IMR-90 (cell line): ENCODE measurements at regions not wholly inside any gene's neighbourhood (a gene's known extent, or its start where the extent isn't known, plus 50 kb on each side); places are given as distances from the start of the nearest gene placed in this dataset.

Experiments used
- ATAC-seq: fragments of 200-7000 bp; cut with Tn5 transposase; 2 replicates; pipeline ENCODE4 v1.9.1; 2020; ENCODE audit warnings: low read depth, mild to moderate bottlenecking, moderate library complexity
- BruUV-seq: library from RNA; stranded (reverse); fragments of 400-500 nt; replicated peaks from 2 replicates; lab custom pipeline; 2021; lab: Mats Ljungman, UMichigan
- CTCF ChIA-PET: fragments of 300-600 bp; formaldehyde crosslinking; extraction: SDS; loops from one replicate; lab custom pipeline; 2021; ENCODE audit warnings: antibody characterized with exemption; lab: Yijun Ruan, JAX
- POLR2A ChIA-PET: fragments of 300-600 bp; sonication (Branson Sonifier 250); formaldehyde crosslinking; loops from one replicate; lab custom pipeline; 2022; ENCODE audit warnings: antibody characterized with exemption; ENCODE audit not compliant: unreplicated experiment; lab: Charles Lee
- DNase-seq: peaks from one replicate; pipeline ENCODE4 v3.0.0; 2013
- H2AFZ ChIP-seq: replicated peaks from 2 replicates; pipeline ENCODE3; 2013; ENCODE audit warnings: low read length, mild to moderate bottlenecking; ENCODE audit not compliant: poor library complexity
- H2AK5ac ChIP-seq: 2 replicates; pipeline ENCODE4 v1.6.1; 2013; ENCODE audit warnings: low read depth, low read length, inconsistent platforms
- H2AK9ac ChIP-seq: replicated peaks from 2 replicates; pipeline ENCODE3; 2013; ENCODE audit warnings: mild to moderate bottlenecking, low read depth, low read length, moderate library complexity; ENCODE audit not compliant: poor library complexity
- H2BK120ac ChIP-seq: 2 replicates; pipeline ENCODE4 v1.6.1; 2013; ENCODE audit warnings: low read depth, low read length, inconsistent platforms
- H2BK15ac ChIP-seq: 3 replicates; pipeline ENCODE4 v1.6.1; 2013; ENCODE audit warnings: low read depth, low read length, inconsistent platforms
- H2BK20ac ChIP-seq: 2 replicates; pipeline ENCODE4 v1.6.1; 2013; ENCODE audit warnings: low read depth, mild to moderate bottlenecking, inconsistent platforms, low read length, moderate library complexity
- H2BK5ac ChIP-seq: 2 replicates; pipeline ENCODE4 v1.6.1; 2013; ENCODE audit warnings: mild to moderate bottlenecking, low read depth, low read length, inconsistent platforms; ENCODE audit not compliant: poor library complexity, severe bottlenecking
- H3K14ac ChIP-seq: replicated peaks from 2 replicates; pipeline ENCODE4 v1.6.1; 2013; ENCODE audit warnings: low read depth, low read length, inconsistent platforms
- H3K18ac ChIP-seq: 2 replicates; pipeline ENCODE4 v1.6.1; 2013; ENCODE audit warnings: low read depth, low read length, control low read depth
- H3K23ac ChIP-seq: 2 replicates; pipeline ENCODE4 v1.6.1; 2013; ENCODE audit warnings: low read depth, low read length, inconsistent platforms
- H3K27ac ChIP-seq: 2 replicates; pipeline ENCODE4 v1.5.1; 2013; ENCODE audit warnings: mild to moderate bottlenecking, control low read depth, low read length; ENCODE audit not compliant: insufficient read depth
- H3K27me3 ChIP-seq: 2 replicates; pipeline ENCODE4 v1.6.1; 2013; ENCODE audit warnings: low read length; ENCODE audit not compliant: control insufficient read depth, insufficient read depth
- H3K36me3 ChIP-seq: 2 replicates; pipeline ENCODE4 v1.6.1; 2013; ENCODE audit warnings: low read length, mixed read lengths; ENCODE audit not compliant: control insufficient read depth, insufficient read depth
- H3K4ac ChIP-seq: 2 replicates; pipeline ENCODE4 v1.6.1; 2013; ENCODE audit warnings: low read depth, low read length, inconsistent platforms
- H3K4me1 ChIP-seq: 2 replicates; pipeline ENCODE4 v1.6.1; 2013; ENCODE audit warnings: low read length, mixed read lengths; ENCODE audit not compliant: control insufficient read depth, insufficient read depth
- H3K4me2 ChIP-seq: 2 replicates; pipeline ENCODE4 v1.6.1; 2013; ENCODE audit warnings: low read depth, mild to moderate bottlenecking, control low read depth, low read length, moderate library complexity
- H3K4me3 ChIP-seq: 2 replicates; pipeline ENCODE4 v1.5.1; 2013; ENCODE audit warnings: low read depth, mild to moderate bottlenecking, control low read depth, low read length, moderate library complexity; ENCODE audit not compliant: insufficient read depth
- H3K56ac ChIP-seq: 2 replicates; pipeline ENCODE4 v1.6.1; 2013; ENCODE audit warnings: low read length, inconsistent platforms; ENCODE audit not compliant: insufficient read depth; ENCODE audit errors: extremely low read depth
- H3K79me1 ChIP-seq, 2 experiments: 2 replicates each; pipeline ENCODE4 v1.6.1; 2013; ENCODE audit warnings: low read length in 2 of 2, inconsistent platforms in 1 of 2, low read depth in 1 of 2
- H3K9ac ChIP-seq: 2 replicates; pipeline ENCODE4 v1.6.1; 2013; ENCODE audit warnings: low read depth, low read length, control low read depth
- H3K9me1 ChIP-seq: 2 replicates; pipeline ENCODE4 v1.6.1; 2013; ENCODE audit warnings: low read length, inconsistent platforms; ENCODE audit not compliant: insufficient read depth
- H3K9me3 ChIP-seq: 2 replicates; pipeline ENCODE4 v1.6.1; 2013; ENCODE audit warnings: low read length; ENCODE audit not compliant: control insufficient read depth, insufficient read depth
- H4K20me1 ChIP-seq: 2 replicates; pipeline ENCODE4 v1.6.1; 2013; ENCODE audit warnings: low read length, inconsistent platforms; ENCODE audit not compliant: insufficient read depth
- H4K5ac ChIP-seq: 2 replicates; pipeline ENCODE4 v1.6.1; 2013; ENCODE audit warnings: mild to moderate bottlenecking, low read depth, low read length, control low read depth
- H4K8ac ChIP-seq, 2 experiments: 2 replicates each; pipeline ENCODE4 v1.6.1; 2013; ENCODE audit warnings: low read depth in 2 of 2, low read length in 2 of 2, control low read depth in 1 of 2, inconsistent platforms in 1 of 2
- H4K91ac ChIP-seq: 2 replicates; pipeline ENCODE4 v1.6.1; 2013; ENCODE audit warnings: low read depth, low read length, inconsistent platforms; ENCODE audit not compliant: insufficient read depth
- CEBPB ChIP-seq: IDR thresholded peaks from 2 replicates; pipeline ENCODE4 v1.6.1; 2012; ENCODE audit warnings: low read depth, low read length, improper control_type of control experiment
- CHD1 ChIP-seq: IDR thresholded peaks from 2 replicates; pipeline ENCODE4 v1.6.1; 2012; ENCODE audit warnings: low read depth, low read length, improper control_type of control experiment
- FOS ChIP-seq: fragments of 150-350 bp; IDR thresholded peaks from 2 replicates; pipeline ENCODE4 v1.6.1; 2016; ENCODE audit warnings: low read depth, low read length
- MAFK ChIP-seq: IDR thresholded peaks from 2 replicates; pipeline ENCODE4 v1.6.1; 2012; ENCODE audit warnings: low read depth, low read length, improper control_type of control experiment
- MAZ ChIP-seq: IDR thresholded peaks from 2 replicates; pipeline ENCODE4 v1.6.1; 2012; ENCODE audit warnings: low read depth, mild to moderate bottlenecking, low read length, improper control_type of control experiment, moderate library complexity, borderline replicate concordance
- NFE2L2 ChIP-seq: fragments of 150-350 bp; IDR thresholded peaks from 2 replicates; pipeline ENCODE4 v1.6.1; 2016; ENCODE audit warnings: low read depth, mild to moderate bottlenecking, low read length
- RCOR1 ChIP-seq: IDR thresholded peaks from 2 replicates; pipeline ENCODE4 v1.6.1; 2012; ENCODE audit warnings: mild to moderate bottlenecking, low read length, improper control_type of control experiment; ENCODE audit not compliant: insufficient replicate concordance
- RFX5 ChIP-seq: IDR thresholded peaks from 2 replicates; pipeline ENCODE4 v1.8.0; 2012; ENCODE audit warnings: low read depth, mild to moderate bottlenecking, low read length, moderate library complexity
- USF2 ChIP-seq: fragments of 150-350 bp; IDR thresholded peaks from 2 replicates; pipeline ENCODE4 v1.6.1; 2017; ENCODE audit warnings: mild to moderate bottlenecking, antibody characterized with exemption, low read length, low read depth
- WGBS, 2 experiments: methylation state at CpG; one replicate each; pipeline versions ENCODE4 v1.1.5 to v1.1.7; 2013; ENCODE audit warnings: missing lambda C conversion rate in 2 of 2; ENCODE audit not compliant: insufficient read length in 1 of 2; ENCODE audit errors: extremely low coverage in 2 of 2; 5-methylcytosine and 5-hydroxymethylcytosine counted together
- dilution Hi-C: fragments of 300-500 bp; cut with HindIII; formaldehyde crosslinking; loops from one replicate; pipeline ENCODE4 v1.14.3; 2018; ENCODE audit warnings: low sequenced_read_pairs; ENCODE audit not compliant: unreplicated experiment
- in situ Hi-C: fragments of 300-500 bp; cut with MboI; formaldehyde crosslinking; loops from 3 replicates; pipeline ENCODE4 v1.14.3; 2019; ENCODE audit warnings: low sequenced_read_pairs, inconsistent platforms, mixed read lengths
- intact Hi-C: fragments of 100-400 bp; cut with micrococcal nuclease; formaldehyde crosslinking; loops from 2 replicates; pipeline ENCODE4 v1.10.0; 2022
- TF ChIP-seq, protein P1 (sequence below): fragments of 150-350 bp; IDR thresholded peaks from 2 replicates; pipeline ENCODE4 v1.6.1; 2016; ENCODE audit warnings: low read depth, mild to moderate bottlenecking, low read length, moderate library complexity, borderline replicate concordance
- TF ChIP-seq, protein P2 (sequence below): conservative IDR thresholded peaks from 2 replicates; pipeline ENCODE4 v1.5.1; 2012; ENCODE audit warnings: mild to moderate bottlenecking, low read depth, low read length, improper control_type of control experiment

DNA sequence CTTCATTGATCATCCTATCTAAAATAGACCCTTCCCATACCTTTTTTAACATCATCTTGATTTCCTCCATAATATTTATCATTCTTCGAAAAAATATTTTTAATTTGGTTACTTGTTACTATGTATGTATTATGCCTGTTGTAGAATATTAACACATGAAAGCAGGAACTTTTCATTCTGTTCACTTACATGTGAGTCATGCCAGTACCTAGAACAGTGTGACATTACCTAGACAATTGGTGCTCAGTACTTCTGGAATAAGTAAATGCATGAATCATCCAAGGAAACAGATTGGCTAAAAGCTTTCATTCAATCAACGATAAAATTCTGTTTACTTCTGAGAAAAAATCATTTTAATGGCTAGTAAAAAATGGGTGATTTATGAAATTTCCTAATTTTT is 76.4 kb downstream of the CXXC4 start:
- Histone ChIP-seq H3K9me3 (peaks cover 2% of the 10 kb centered on the region; the same call in 1 of the 2 replicates), H3K27ac (no peak overlapping the region), H3K36me3 (no peaks in the 10 kb centered on the region), H2BK5ac (no peak overlapping the region), H3K4me1 (no peaks in the 10 kb centered on the region), H4K20me1 (no peaks in the 10 kb centered on the region), H4K8ac (no peak overlapping the region), H2AFZ (no peak overlapping the region), H3K56ac (no peak overlapping the region), H3K18ac (no peak overlapping the region), H2BK120ac (no peak overlapping the region), H4K91ac (no peak overlapping the region), H3K4me3 (no peak overlapping the region), H2BK20ac (no peak overlapping the region), H2AK5ac (no peak overlapping the region), H3K4ac (no peak overlapping the region), H3K14ac (no peak overlapping the region), H3K23ac (no peak overlapping the region), H3K27me3 (no peaks in the 10 kb centered on the region), H3K4me2 (no peak overlapping the region), H3K9me1 (no peaks in the 10 kb centered on the region), H3K9ac (no peak overlapping the region), H3K79me1 (no peaks in the 10 kb centered on the region), H2AK9ac (no peak overlapping the region), H4K5ac (no peak overlapping the region), H2BK15ac (no peak overlapping the region)
- WGBS, 2 experiments = 100% methylated on average over 1 of the region's 2 CpGs; no CpG with 5 or more reads in 1 of the 2 experiments
- ATAC-seq (no peak), DNase-seq (no peak)
- intact Hi-C loops = no loop called here
- POLR2A ChIA-PET = no interaction called here
- CTCF ChIA-PET = interaction anchor here (0.9 kb wide), 1 partner anchor 14 kb away, joined by 4 read pairs; no protein-coding TSS in a partner anchor
- BruUV-seq = no TSS peak
- in situ Hi-C loops = no loop called here
- dilution Hi-C loops = no loop called here
- TF ChIP-seq MAZ = no peak
- TF ChIP-seq FOS = no peak
- no peak for TF ChIP-seq NFE2L2
- no peak for TF ChIP-seq RCOR1
- TF ChIP-seq MAFK = no peak
- no peak for TF ChIP-seq CHD1
- TF ChIP-seq RFX5 = no peak
- TF ChIP-seq, protein P1, sequence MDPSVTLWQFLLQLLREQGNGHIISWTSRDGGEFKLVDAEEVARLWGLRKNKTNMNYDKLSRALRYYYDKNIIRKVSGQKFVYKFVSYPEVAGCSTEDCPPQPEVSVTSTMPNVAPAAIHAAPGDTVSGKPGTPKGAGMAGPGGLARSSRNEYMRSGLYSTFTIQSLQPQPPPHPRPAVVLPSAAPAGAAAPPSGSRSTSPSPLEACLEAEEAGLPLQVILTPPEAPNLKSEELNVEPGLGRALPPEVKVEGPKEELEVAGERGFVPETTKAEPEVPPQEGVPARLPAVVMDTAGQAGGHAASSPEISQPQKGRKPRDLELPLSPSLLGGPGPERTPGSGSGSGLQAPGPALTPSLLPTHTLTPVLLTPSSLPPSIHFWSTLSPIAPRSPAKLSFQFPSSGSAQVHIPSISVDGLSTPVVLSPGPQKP = no peak
- TF ChIP-seq CEBPB = no peak
- TF ChIP-seq, protein P2, sequence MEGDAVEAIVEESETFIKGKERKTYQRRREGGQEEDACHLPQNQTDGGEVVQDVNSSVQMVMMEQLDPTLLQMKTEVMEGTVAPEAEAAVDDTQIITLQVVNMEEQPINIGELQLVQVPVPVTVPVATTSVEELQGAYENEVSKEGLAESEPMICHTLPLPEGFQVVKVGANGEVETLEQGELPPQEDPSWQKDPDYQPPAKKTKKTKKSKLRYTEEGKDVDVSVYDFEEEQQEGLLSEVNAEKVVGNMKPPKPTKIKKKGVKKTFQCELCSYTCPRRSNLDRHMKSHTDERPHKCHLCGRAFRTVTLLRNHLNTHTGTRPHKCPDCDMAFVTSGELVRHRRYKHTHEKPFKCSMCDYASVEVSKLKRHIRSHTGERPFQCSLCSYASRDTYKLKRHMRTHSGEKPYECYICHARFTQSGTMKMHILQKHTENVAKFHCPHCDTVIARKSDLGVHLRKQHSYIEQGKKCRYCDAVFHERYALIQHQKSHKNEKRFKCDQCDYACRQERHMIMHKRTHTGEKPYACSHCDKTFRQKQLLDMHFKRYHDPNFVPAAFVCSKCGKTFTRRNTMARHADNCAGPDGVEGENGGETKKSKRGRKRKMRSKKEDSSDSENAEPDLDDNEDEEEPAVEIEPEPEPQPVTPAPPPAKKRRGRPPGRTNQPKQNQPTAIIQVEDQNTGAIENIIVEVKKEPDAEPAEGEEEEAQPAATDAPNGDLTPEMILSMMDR = no peak
- TF ChIP-seq USF2 = no peak
